ENCODE measurements at regions not wholly inside any gene's neighbourhood (a gene's known extent, or its start where the extent isn't known, plus 50 kb on each side); places are given as distances from the start of the nearest gene placed in this dataset.

DNA sequence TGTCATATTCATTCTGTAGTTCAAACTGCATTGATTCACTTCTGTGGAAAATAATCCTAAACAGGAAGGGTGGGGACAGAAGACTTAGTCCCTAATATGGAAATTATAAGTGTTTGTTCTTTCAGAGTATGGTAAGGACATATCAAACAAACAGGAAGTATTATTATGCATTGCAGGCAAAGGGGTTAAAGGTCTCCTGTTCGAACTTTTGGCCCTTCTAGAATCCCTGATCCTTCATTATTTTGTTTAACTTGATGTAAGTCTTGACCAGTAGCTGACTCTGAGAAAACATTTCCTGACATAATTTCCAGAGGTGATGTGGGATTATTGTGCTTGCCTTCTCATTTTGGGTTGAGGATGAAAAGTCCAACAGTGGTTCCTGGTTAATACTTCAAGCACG is 215.4 kb upstream of the ADGRL2 start:
- no peak for TF ChIP-seq POLR2A (IDR thresholded peaks at IDR 0.05)
- TF ChIP-seq, protein P1, sequence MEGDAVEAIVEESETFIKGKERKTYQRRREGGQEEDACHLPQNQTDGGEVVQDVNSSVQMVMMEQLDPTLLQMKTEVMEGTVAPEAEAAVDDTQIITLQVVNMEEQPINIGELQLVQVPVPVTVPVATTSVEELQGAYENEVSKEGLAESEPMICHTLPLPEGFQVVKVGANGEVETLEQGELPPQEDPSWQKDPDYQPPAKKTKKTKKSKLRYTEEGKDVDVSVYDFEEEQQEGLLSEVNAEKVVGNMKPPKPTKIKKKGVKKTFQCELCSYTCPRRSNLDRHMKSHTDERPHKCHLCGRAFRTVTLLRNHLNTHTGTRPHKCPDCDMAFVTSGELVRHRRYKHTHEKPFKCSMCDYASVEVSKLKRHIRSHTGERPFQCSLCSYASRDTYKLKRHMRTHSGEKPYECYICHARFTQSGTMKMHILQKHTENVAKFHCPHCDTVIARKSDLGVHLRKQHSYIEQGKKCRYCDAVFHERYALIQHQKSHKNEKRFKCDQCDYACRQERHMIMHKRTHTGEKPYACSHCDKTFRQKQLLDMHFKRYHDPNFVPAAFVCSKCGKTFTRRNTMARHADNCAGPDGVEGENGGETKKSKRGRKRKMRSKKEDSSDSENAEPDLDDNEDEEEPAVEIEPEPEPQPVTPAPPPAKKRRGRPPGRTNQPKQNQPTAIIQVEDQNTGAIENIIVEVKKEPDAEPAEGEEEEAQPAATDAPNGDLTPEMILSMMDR (IDR thresholded peaks at IDR 0.05): no peak
